Activated CD8-positive, alpha-beta memory T cell treated with anti-CD3 and anti-CD28 coated beads, Interleukin-2, amount 50 U/mL, for 4 hours (primary cell): ENCODE measurements at regions not wholly inside any gene's neighbourhood (a gene's known extent, or its start where the extent isn't known, plus 50 kb on each side); places are given as distances from the start of the nearest gene placed in this dataset.

Experiments
- DNase-seq: peaks from one replicate; pipeline ENCODE4 v3.0.0-alpha.2; 2020

GRCh38 chr2:128474036-128474955, 155.6 kb upstream of the HS6ST1 start:
- no peak for DNase-seq

GRCh38 chr2:128474962-128475361, 156.3 kb upstream of the HS6ST1 start:
- DNase-seq: no peak

GRCh38 chr2:128475427-128476211, 157.0 kb upstream of the HS6ST1 start:
- no peak for DNase-seq

- DNase-seq: no peak
These were observed 158.6 kb upstream of the HS6ST1 start for GRCh38 chr2:128477026-128477820.

GRCh38 chr2:128477891-128478290, 159.2 kb upstream of the HS6ST1 start:
- no peak for DNase-seq

- DNase-seq: no peak
These were observed 167.3 kb upstream of the HS6ST1 start for GRCh38 chr2:128485761-128486639.

- DNase-seq: no peak
These were observed 168.1 kb upstream of the HS6ST1 start for GRCh38 chr2:128486640-128487375.

GRCh38 chr2:128487650-128488387, 169.2 kb upstream of the HS6ST1 start:
- DNase-seq: no peak

- DNase-seq: no peak
These were observed 169.8 kb upstream of the HS6ST1 start for GRCh38 chr2:128488434-128488833.

- no peak for DNase-seq
These were observed 171.0 kb upstream of the HS6ST1 start for GRCh38 chr2:128489526-128490273.

- DNase-seq: no peak
These were observed 171.7 kb upstream of the HS6ST1 start for GRCh38 chr2:128490321-128490720.

GRCh38 chr2:128490881-128491691, 172.4 kb upstream of the HS6ST1 start:
- DNase-seq: no peak

GRCh38 chr2:128491692-128492244, 173.1 kb upstream of the HS6ST1 start:
- DNase-seq: no peak

- DNase-seq: no peak
These were observed 174.5 kb upstream of the HS6ST1 start for GRCh38 chr2:128492966-128493811.

- no peak for DNase-seq
These were observed 175.2 kb upstream of the HS6ST1 start for GRCh38 chr2:128493880-128494279.

- DNase-seq: no peak
These were observed 175.6 kb upstream of the HS6ST1 start for GRCh38 chr2:128494307-128494639.

GRCh38 chr2:128494640-128495321, 176.1 kb upstream of the HS6ST1 start:
- DNase-seq: no peak
